C4-2B (cell line): ENCODE measurements at regions not wholly inside any gene's neighbourhood (a gene's known extent, or its start where the extent isn't known, plus 50 kb on each side); places are given as distances from the start of the nearest gene placed in this dataset.

Experiments used
- H3K27ac ChIP-seq: fragments of 450-650 bp; 2 replicates; pipeline ENCODE4 v1.5.1; 2017
- ZFX ChIP-seq: fragments of 450-650 bp; IDR thresholded peaks from 2 replicates; pipeline ENCODE4 v1.6.1; 2017
- TF ChIP-seq, protein P1 (sequence below): fragments of 450-650 bp; conservative IDR thresholded peaks from 2 replicates; pipeline ENCODE4 v1.5.1; 2017; ENCODE audit warnings: mild to moderate bottlenecking

DNA sequence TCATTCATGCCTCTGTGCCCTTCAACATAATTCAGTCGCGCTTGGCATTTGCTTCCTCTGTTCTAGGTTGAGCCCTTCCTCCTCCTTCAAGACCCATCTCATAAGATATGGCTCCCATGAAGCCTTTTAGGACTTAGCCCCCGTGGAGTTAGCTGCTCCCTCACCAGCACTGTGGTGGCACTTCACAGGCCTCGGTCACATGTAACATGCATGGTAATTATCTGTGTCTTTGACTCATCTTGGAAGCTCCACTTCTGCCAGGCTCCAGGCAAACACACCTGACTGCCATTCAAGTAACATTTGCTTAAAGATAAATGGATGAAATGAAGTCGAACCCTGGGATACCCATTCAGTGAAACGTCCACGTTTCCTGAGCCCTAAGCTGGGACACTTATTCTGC lies 484.7 kb downstream of the EIPR1 start:
- TF ChIP-seq, protein P1, sequence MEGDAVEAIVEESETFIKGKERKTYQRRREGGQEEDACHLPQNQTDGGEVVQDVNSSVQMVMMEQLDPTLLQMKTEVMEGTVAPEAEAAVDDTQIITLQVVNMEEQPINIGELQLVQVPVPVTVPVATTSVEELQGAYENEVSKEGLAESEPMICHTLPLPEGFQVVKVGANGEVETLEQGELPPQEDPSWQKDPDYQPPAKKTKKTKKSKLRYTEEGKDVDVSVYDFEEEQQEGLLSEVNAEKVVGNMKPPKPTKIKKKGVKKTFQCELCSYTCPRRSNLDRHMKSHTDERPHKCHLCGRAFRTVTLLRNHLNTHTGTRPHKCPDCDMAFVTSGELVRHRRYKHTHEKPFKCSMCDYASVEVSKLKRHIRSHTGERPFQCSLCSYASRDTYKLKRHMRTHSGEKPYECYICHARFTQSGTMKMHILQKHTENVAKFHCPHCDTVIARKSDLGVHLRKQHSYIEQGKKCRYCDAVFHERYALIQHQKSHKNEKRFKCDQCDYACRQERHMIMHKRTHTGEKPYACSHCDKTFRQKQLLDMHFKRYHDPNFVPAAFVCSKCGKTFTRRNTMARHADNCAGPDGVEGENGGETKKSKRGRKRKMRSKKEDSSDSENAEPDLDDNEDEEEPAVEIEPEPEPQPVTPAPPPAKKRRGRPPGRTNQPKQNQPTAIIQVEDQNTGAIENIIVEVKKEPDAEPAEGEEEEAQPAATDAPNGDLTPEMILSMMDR: no peak
- no peak for TF ChIP-seq ZFX

DNA sequence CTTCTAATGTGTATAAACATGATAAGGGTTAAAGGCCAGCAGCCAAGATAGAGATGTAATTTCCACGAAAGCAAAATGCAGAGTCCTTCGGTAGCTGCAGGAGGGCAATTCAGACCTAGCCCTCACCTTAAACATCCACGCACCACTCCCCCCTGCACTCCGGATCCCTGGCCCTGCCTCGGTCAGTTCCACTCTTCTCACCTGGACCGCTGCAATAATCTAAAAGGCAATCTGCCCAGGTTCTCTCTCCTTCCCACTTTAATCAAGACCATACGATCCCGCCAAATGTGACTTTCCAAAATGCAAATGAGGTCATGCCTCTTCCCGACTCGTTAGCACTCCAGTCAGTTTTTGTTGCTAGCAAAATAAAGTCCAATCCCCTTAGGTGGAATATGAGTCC lies 485.2 kb downstream of the EIPR1 start:
- H3K27ac ChIP-seq: no peak overlapping the region
- no peak for TF ChIP-seq ZFX
- TF ChIP-seq, protein P1: no peak

More for the DNA sequence above, 484.7 kb downstream of the EIPR1 start:
- H3K27ac ChIP-seq: no peak overlapping the region

DNA sequence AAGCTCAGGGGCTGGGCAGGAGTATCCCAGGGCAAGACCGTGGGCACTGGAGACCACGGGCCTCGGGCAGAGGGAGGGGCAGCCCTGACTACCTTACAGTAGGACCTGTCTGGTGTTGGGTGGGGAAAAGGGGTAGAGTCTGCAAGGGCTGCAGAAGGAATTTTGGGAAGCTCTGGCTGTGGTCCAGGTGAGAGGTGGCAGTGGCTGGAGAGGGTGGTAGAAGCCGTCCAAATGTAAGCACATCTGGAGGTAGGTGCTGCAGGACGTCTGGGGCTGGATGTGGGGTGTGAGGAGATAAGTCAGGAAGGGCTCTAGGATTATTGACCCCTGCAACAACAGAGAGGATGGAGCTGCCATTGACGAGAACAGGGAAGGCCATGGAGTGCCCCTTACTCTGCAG lies 486.7 kb downstream of the EIPR1 start:
- no peak overlapping the region for H3K27ac ChIP-seq
- no peak for TF ChIP-seq ZFX
- TF ChIP-seq, protein P1: no peak

DNA sequence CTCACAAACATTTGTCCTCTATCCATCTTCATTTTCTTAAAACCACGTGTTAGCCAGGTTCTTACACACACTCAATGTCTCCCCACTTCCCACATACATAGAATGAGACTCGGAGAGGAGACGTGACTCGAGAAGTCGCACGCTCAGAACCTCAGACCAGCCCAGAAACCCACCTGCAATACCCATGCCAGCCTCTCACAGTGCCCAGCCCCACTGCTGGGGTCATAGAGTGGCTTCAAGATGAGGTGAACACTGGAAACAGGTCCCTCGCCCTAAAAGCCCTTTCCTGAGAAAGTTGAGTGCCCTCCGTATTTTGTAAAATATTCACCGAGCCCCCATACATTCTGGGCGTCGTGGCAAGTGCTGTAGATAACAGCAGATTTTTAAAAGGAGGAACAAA lies 487.4 kb downstream of the EIPR1 start:
- TF ChIP-seq, protein P1: no peak
- TF ChIP-seq ZFX: no peak
- no peak overlapping the region for H3K27ac ChIP-seq

DNA sequence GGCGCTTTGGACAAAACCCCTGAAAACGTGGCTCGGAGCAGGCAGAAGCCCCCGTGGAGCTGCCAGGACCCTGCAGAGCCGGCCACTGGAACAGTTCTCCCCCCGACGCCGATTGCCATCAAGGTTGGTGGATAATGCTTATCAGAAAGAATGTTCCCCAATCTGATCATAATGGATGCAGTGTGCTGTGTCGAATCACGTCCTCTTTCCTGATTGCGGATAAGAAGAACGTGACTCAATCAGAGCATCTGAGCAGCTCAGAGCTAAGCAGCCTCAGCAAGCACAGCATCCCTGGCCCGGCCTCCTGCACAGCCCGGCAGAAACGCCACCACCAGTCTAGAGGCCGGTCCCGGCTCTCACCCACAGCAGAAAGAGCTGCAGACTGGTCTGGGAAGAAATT lies 488.0 kb downstream of the EIPR1 start:
- no peak overlapping the region for H3K27ac ChIP-seq
- TF ChIP-seq, protein P1: no peak
- TF ChIP-seq ZFX: no peak

DNA sequence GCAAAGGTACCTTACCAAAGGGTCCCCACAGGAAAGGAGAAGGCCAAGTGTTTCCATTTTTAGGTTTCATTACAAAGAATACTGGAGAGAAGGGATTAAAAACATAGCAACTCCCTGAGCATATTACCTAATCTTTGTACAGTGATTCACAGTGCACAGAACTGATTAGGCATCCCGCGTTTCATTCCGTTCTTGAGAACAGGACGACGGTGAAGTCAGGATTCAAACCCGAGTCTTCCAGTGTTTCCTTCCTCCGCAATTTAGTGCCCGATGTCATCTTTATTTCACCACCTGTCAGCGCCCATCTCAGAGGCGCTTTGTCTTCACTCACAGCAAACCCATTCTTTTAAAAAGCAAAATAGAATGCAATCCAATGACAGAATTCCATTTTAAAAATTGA lies 488.5 kb downstream of the EIPR1 start:
- TF ChIP-seq, protein P1: no peak
- no peak overlapping the region for H3K27ac ChIP-seq

DNA sequence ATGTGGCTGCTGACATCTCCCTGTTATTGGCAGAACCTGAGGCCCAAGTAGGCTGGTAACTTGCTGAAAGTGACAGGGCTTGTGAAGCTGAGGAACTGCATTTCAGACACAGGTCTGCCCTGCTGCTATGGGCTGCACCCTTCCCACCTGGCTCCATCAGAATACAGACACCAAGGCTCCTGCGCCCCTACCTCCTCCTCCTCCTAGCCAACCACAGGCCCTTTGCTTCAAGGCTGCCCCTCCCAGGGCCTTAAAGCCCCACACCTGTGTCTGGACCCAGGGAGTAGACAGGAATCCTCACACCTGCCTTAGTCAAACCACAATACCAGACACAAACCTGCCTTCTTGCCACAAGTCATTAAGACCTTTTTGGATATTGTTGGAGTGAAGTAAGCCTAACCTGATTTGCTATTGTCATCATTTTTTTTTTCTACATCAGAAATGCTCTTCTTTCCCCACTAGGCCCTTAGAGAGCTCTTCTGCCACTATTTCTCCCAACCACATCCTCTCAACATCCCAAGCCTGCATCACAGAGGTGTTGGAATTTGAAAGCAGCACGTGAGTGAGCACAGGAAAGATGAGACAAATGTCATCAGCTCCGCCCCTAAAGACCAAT lies 489.7 kb downstream of the EIPR1 start:
- H3K27ac ChIP-seq: no peak overlapping the region
- TF ChIP-seq, protein P1: no peak
- TF ChIP-seq ZFX: no peak
